Amniotic epithelial cell (primary cell): ENCODE measurements at regions not wholly inside any gene's neighbourhood (a gene's known extent, or its start where the extent isn't known, plus 50 kb on each side); places are given as distances from the start of the nearest gene placed in this dataset.
"Not testable (repeated sequence)": the region's sequence is repeated elsewhere in the genome, so short reads cannot be mapped to it uniquely, and the experiment has no call there.

Source experiments
- DNase-seq: peaks from one replicate; pipeline ENCODE4 v3.0.0-alpha.2; 2010; ENCODE audit warnings: low read depth

DNA sequence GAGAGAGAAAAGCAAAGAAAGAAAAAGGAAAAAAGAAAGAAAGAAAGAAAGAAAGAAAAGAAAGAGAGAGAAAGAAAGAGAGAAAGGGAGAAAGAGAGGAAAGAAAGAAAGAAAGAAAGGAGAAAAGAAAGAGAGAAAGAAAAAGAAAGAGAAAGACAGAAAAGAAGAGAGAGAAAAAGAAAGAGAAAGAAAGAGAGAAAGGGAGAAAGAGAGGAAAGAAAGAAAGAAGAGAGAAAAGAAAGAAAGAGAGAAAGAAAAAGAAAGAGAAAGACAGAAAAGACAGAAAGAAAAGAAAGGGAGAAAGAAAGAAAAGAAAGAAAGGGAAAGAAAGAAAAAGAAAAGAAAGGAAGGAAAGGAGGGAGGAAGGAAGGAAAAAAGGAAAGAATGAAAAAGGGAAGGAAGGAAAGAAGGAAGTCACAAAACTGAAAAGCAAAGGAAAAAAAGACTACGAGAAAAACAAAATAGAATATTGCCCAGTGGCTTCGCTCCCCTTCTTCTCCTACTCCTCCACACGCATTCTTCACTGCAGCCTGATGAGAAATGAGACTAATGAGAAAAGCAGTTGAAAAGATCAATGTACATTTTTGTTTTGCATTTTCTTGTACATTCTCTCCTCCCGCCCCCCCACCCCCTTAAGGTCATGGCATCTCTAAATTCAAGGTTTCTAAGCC lies 170.0 kb downstream of the SOD2 start:
- DNase-seq = no peak

DNA sequence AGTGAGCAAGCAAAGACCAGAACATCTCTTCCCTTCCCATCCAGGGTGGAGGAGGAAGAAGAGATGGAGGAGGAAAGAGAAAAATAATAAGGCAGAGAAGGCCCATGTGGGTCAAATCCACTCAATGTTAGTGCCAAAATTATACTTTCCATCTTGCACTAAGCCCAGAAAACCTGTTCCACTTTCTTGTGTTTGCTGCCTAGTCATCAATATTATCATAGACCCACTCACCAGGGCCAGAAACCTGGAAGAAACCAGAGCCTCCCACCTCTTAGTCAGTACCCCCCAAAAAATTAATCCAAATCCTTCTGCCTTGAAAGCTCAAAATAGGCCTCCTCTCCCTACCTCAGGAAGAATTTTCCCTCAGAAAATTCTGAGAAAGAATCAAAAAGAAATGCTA lies 171.1 kb downstream of the SOD2 start:
- no peak for DNase-seq

DNA sequence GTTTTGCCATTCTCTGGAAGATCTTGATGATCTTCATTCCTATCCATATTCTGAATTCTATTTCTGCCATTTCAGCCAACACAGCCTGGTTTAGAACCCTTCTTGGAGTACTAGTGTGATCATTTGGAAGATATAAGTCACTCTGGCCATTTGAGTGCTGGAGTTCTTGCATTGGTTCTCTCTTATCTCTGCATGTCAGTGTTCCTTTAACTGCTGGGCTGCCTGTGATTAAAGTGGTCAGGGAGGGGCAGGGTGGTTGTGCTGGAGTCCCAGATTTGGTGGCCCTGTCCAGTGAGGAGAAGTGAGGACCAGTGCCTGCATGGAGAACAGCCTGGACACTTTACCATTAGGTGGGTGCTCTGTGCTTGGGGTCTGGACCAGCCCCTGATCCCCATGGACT lies 173.0 kb downstream of the SOD2 start:
- no peak for DNase-seq

DNA sequence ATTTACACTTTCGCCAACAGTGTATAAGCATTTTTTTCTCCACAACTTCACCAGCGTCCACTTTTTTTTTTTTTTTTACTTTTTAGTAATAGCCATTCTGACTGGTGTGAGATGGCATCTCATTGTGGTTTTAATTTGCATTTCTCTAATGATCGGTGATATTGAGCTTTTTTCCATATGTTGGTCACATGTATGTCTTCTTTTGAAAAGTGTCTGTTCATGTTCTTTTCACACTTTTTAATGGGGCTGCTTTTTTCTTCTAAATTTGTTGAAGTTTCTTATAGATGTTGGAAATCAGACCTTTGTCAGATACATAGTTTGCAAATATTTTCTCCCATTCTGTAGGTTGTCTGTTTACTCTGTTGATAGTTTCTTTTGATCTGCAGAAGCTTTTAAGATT lies 177.2 kb downstream of the SOD2 start:
- DNase-seq = not testable (repeated sequence)

DNA sequence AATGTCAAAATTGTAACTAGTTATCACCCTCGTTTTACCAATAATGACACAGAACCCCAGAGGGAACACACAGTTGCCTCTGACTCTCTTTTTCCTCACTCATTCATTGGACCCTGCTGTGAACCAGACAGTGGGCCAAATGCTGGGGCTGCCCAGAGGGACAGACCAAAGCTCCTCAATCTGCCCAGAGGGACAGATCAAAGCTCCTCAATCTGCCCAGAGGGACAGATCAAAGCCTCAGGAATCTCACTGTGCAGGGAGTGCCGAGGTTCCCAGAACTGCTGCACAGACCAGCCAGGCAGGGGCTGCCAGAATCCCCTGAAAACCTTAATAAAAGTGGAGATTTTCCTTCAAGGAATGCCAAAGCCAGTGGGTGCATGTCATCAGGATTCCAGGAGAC lies 179.1 kb downstream of the SOD2 start:
- DNase-seq = no peak

DNA sequence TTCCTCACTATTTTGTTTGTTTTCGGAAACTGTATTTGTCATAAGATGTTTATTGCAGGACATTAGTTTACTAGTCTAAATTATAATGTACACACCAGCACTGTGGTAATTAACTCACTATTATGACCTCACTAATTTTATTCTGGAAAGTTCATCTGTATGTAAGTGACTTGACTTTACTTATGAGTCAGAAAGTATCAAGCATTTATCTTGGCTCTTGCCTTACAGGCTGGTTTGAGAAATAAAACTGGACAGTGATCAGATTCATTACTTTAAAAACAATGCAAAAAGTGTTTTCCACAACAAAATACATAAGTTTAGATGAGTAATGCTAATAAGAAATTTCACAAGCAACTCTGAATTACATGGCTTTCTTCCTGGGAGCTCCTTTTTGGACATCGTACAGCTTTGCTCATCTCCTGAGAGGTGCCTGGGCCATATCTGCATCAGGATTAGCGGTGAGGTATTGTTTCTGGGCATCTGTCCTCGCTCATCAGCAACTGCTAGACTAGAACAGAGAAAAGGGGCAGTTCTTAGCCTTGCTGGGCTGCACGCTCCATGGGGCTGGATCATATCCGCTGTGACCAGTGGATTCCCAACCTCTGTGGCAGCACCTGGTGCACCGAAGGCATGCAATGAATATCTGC lies 179.8 kb downstream of the SOD2 start:
- DNase-seq = no peak

DNA sequence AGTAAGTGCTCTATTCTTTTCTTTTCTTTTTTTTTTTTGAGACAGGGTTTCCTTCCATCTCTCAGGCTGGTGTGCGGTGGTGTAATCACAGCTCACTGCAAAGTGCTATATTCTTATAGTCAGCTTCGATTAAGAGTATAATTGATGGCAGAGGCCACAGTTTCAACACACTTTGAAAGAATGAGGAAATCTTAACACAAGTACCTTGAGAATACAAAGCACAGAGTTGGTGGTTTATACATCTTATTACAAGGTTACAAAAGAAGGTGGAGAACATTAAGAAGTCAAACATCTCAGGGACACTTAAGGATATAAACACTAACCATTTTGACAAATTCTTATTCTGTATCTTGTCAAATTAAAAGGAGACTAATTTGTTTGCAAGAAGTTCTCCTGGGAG lies 180.5 kb downstream of the SOD2 start:
- DNase-seq = no peak

DNA sequence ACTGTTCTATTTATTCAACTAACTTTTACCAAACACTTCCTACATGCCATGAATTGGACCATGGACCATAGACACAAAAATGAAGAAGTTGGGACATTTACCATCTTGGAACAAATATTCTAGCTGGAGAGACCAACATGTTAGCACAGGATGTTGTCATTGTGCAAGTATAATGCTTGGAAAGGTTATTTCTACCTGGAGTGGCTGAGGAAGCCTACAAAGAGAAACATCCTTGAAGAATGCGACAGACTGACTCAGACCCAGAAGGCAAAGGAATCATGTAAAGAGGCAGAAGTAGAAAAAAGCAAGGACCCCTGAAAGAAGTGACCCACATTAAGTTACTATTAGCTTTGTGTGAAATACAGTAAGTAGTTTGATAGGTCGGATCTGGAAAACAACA lies 180.9 kb downstream of the SOD2 start:
- DNase-seq = no peak

DNA sequence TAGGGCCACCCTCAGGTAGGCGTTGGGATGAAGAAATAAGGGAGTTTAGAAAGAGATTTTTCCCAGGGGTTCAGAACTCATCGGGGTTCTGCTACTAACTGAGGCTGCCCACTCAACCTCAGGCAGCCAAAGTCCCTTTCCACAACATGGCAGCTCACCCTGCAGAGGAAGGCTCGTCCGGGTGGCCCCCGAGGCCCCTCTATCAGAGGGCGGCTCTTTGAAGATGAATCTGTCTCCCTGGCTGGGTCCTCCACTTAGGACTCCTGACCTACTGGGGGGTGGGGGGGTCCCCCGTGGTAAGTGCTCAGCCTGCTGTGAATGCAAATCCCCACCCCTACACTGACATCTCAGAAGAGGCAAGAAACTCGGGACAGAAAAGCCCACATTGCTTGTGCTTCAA lies 182.9 kb downstream of the SOD2 start:
- DNase-seq = no peak

DNA sequence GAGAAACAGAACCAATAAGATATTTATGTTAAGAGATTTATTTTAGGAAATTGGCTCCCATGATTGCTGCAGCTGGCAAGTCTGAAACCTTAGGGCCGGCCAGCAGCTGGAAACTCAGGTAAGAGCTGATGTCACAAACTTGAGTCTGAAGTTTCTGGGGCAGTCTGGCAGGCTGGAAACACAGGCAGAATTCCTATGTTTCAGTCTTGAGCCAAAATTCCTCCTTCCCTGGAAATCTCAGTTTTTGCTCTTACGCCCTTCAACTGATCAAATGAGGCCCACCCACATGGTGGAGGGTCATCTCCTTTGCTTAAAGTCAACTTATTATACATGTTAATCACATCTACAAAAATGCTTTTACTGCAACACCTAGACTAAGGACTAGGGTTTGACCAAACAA lies 184.1 kb downstream of the SOD2 start:
- no peak for DNase-seq

DNA sequence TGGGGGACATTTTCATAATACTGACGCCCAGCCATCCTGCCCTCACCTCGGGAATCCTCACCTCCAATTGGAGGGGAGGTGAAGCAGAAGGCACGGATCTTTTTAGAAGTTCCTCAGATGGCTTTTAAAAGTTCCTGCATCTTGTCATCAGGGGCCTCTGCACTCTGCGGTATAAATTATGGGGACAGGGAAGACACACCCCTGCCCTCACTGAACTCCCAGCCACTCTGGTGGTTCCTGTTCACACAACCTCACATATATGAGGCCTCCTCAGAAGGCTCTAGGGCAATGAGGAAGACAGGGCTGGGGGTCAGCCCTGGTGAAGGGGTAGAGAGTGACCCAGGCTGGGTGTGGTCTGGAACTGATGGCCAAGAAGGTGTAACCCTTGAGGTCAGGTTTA lies 187.0 kb downstream of the SOD2 start:
- DNase-seq = no peak

DNA sequence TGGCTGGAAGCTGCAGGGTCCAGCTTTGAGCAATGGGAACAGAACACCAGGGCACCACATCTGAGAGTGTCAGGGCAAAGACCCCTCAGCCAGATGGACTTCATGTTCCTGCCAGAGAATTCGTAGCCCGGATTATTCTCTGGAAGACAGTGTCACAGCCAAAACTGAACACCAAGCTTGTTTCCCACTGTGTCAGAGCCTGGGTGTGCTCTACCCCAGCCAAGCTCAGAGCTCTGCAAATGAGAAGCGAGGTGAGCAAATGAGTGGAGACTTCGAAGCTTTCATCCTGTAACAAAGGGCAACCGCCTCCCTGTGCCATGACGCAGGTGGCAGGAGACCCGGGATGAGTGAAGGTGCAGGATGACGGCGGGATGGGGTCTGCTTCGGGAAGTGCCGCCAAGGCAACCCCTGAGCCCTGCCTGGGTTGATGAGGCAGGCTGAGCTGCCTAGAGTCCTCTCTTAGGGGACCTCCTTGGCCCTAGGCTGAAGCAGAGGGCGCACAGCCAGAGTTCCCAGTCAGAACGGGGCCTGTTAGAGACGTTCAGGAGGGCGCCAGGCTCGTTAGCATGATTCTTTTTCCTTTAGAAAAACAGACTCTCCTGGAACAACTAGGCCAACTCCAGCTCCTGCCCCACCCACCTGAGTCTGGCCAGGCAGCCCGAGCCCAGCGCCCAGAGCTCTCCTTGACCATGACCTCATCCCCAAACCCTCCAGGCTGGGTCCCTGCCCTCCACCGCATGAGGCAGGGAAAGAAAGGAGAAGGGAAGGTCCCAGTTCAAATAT lies 187.7 kb downstream of the SOD2 start:
- DNase-seq = no peak

DNA sequence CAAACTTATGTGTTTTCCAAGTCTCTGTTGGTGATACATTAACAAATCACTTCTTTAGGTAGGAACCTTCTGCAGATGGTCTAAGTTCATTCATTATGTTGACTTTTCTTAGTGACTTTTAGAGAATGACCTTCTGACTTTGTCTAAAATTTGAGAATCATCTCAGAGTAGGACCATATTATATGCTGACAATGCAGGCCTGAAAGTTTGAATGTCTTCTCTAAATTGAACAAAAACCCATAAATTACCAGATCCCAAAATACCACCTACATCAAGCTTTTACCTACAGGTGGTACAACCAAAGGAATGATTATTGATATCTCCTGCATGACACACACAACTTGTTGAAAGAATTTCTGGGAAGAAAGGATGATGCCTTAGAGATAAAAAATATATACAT lies 191.5 kb downstream of the SOD2 start:
- no peak for DNase-seq

DNA sequence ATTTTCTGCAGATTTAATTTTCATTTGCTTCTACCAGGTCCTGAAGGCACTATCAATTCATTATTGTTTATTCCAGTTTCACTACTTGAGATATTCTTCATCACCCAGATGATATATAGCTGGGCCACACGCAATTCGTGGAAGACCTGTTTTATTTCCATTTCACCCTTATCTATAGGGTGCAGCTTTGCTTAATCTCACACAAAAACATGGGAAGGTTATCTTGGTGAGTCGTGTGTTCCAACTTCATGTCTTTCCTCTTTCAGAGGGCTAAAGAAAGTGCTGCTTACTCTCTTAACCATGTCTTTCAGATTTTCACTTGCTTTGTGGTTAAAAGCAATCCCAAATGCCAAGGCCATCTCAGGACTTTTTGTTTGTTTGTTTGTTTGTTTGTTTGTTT lies 194.0 kb downstream of the SOD2 start:
- no peak for DNase-seq

DNA sequence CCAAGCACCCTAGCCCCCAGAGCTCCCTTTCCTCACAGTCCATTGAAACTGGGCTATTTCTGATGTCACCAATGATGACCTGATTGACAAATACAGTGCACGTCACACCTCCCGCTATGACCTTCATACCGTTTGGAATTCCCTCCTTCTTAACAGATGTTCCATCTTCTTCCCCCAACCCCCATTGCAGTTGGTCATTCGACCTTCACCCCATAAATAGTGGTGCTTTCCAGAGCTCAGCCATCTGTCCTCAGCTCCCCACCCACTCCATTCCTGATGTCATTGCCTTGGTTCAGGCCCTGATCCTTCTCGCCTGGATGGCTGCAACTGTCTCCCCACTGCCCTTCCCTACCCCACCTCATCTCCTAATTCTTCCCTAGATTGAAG lies 198.5 kb downstream of the SOD2 start:
- DNase-seq = no peak

DNA sequence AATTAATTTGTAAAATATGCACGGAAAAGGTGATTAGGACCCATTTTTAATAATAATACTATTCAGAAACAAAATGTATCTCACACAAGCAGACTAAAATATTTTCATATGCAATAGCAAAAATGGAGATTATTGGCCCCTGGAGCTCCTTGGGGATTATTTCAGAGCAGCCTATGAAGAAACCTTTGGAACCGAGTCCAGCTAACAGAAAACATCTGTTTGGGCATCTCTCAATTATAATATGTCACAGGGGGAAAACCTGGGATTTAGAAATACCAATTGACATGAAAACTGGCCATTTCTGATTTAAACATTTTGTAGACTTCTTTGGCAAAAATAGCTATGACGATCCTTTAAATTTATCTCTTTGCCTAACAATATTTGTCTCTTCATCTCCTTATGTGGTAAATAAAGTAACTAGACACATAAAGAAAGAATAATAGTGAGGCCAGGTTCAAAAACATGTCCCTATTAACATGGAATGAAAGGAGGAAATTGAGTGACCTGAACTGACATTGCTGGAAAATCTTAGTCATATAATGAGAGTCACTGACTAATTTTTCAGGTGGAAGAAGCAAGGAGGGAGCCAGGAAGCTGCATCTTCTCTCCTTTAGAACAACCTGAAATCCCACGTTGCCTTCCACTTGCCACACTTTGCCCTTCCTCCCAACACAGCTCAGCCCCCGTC lies 199.0 kb downstream of the SOD2 start:
- DNase-seq = no peak

DNA sequence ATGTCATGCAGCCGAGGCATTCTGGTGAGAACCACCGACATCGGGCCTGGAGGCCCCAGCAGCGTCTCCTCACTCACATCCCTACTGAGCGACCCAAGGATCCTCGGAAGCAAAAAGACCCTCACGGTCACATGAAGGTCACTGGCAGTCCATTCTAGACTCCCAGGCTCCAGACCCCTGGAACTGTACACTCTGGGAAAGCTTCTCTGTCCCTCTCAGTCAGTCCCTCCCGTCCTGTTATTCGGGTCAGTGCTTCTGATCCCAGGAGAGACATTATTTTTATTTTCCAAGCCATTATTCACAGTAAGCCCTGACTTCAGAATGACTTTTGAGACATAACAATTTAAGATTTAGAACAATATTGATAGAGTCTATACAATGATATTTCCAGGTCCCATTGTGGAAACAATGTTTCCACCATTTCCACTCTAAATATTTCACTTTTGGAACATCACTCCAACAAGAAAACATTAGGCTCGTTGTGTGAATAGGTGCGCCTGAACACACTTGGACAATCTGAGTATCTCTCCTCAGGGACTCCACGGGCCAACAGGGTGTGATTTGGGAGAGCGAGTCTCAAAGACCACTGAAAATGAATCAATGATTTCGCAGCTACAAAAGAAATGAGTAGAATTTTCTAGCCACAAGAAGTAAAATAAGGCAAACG lies 199.7 kb downstream of the SOD2 start:
- no peak for DNase-seq

DNA sequence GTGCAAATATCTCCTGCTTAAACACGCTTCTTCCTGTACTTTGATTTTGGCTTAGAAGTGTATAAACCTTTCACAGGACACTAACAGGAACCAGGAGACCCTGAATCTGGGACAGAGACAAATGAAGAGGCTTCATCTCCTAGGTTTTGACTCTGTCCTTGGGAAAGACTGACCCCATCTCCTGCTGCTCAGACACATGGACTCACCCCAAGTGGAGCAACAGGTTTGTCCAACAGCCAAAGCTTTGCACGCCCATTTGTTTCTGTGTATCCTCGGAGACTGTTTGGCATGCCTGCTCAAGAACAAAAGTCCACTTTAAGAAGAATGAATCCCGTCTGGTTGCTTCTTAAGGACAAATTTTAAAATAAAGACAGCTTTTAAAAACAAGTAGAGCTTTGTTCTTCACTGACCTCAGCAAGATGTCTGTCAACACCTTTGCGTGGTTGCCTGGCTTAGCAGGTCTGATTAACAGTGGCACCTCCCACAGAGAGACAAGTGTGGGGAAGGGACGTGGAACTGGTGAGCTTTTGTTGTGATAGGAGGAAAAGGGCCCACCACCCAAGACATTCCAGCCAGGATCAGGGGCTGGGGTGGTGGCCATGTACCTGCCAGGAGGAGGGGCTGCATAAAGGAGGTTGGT lies 202.6 kb downstream of the SOD2 start:
- no peak for DNase-seq

DNA sequence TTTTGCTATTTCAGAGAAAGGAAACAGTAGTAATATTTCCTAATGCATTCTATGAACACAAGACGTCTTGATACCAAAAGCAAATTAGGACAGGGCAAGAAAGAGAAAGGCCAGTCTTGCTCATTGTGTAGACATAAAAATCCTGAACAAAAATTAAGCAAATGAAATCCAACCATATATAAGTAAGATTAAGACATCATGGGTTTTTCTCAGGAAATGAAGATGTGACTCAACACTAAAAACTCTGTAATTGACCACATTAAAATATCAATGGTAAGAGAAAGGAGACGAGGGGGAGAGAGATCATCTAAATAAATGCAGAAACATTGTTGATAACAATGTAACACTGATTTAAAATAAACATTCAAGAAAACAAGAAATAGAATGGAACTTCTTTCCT lies 205.4 kb downstream of the SOD2 start:
- DNase-seq = no peak

DNA sequence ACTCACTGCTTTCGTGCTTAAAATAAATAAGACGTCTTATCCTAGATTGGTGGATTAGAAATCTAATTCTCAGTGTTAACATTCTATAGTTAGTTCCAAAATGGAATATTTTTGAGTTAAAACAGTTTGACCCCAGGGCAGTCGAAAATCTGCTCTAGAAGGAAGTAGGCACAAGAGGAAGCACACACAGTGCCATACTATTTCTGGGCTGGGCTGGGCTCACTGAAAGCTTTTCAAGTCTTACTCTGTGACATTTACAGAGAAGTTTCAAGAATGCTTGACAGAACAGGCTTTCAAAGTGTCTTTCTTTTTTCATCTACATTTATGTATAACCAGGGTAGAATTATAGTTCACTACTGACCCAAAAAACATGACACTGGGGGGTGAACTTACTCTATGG lies 209.8 kb downstream of the SOD2 start:
- no peak for DNase-seq

DNA sequence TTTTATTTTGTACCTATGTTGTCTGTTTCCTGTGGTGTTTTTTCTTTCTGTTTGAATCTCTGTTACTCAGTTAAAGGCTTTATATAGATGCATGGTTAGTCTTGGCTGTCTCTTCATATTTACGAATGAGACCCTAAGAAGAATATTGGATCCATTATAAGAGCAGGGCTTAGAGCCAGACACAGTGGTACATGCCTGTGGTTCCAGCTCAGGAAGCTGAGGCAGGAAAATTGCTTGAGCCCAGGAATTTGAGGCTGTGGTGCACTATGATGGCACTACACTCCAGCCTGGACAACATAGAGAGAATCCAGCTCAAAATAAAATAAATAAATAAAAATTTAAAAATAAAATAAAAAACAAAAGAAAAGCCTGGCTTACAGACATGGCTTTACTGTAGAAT lies 211.1 kb downstream of the SOD2 start:
- DNase-seq = no peak

DNA sequence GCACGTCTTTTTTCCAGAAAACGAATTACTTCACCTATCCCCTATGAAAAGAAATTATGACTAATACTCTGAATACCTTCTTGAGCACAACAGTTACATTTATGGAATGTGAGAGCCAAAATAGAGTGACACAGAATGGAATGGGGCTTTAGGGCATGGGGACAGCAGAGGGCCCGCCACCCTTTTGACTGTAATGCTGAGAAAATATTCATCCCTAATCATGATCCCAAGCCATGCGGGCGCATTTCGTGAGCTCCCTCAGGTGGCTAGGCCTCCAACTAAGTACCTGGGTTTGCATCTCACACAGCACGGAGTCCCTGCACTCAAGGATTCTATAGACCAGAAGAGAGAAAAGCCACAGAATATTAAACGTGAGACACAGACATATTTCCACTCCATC lies 212.6 kb downstream of the SOD2 start:
- DNase-seq = no peak
